ENCODE measurements at regions not wholly inside any gene's neighbourhood (a gene's known extent, or its start where the extent isn't known, plus 50 kb on each side); places are given as distances from the start of the nearest gene placed in this dataset.

GRCh38 chr3:115272036-115272824 lies 125.1 kb upstream of the ZBTB20 start:
- Mint-ChIP-seq H3K36me3 (ENCODE audit: low read depth) (no peaks in the 10 kb centered on the region), H3K4me3 (ENCODE audit: unreplicated experiment) (no peak overlapping the region), H3K4me1 (ENCODE audit: low read depth) (peaks cover 4% of the 10 kb centered on the region), H3K9me3 (ENCODE audit: low read depth) (no peaks in the 10 kb centered on the region), H3K27me3 (ENCODE audit: low read depth) (no peaks in the 10 kb centered on the region), H3K27ac (ENCODE audit: unreplicated experiment) (no peak overlapping the region)
- no peak for TF ChIP-seq CTCF (IDR thresholded peaks at IDR 0.05)
- DNase-seq (ENCODE audit: low spot score), result no peak

- peaks cover 2% of the 10 kb centered on the region for H3K36me3 Mint-ChIP-seq (ENCODE audit: low read depth)
- H3K27ac Mint-ChIP-seq (ENCODE audit: unreplicated experiment), result no peak overlapping the region
- H3K4me3 Mint-ChIP-seq (ENCODE audit: unreplicated experiment), result no peak overlapping the region
- peaks cover 13% of the 10 kb centered on the region for H3K4me1 Mint-ChIP-seq (ENCODE audit: low read depth)
- no peak for TF ChIP-seq CTCF (IDR thresholded peaks at IDR 0.05)
- no peak for DNase-seq (ENCODE audit: low spot score)
- no peaks in the 10 kb centered on the region for H3K9me3 Mint-ChIP-seq (ENCODE audit: low read depth)
- H3K27me3 Mint-ChIP-seq (ENCODE audit: low read depth), result no peaks in the 10 kb centered on the region
These were observed 128.8 kb upstream of the ZBTB20 start for GRCh38 chr3:115275896-115276295.

GRCh38 chr3:115279939-115280338 lies 132.9 kb upstream of the ZBTB20 start:
- Mint-ChIP-seq H3K27ac (ENCODE audit: unreplicated experiment) (no peak overlapping the region), H3K27me3 (ENCODE audit: low read depth) (no peaks in the 10 kb centered on the region), H3K9me3 (ENCODE audit: low read depth) (no peaks in the 10 kb centered on the region), H3K36me3 (ENCODE audit: low read depth) (peaks cover 2% of the 10 kb centered on the region), H3K4me1 (ENCODE audit: low read depth) (peaks cover 26% of the 10 kb centered on the region), H3K4me3 (ENCODE audit: unreplicated experiment) (no peak overlapping the region)
- no peak for DNase-seq (ENCODE audit: low spot score)
- TF ChIP-seq CTCF (IDR thresholded peaks at IDR 0.05), result no peak

- Mint-ChIP-seq H3K4me3 (ENCODE audit: unreplicated experiment) (no peak overlapping the region), H3K27me3 (ENCODE audit: low read depth) (no peaks in the 10 kb centered on the region), H3K36me3 (ENCODE audit: low read depth) (peaks cover 2% of the 10 kb centered on the region), H3K27ac (ENCODE audit: unreplicated experiment) (no peak overlapping the region), H3K4me1 (ENCODE audit: low read depth) (peaks cover 26% of the 10 kb centered on the region), H3K9me3 (ENCODE audit: low read depth) (no peaks in the 10 kb centered on the region)
- DNase-seq (ENCODE audit: low spot score), result no peak
- no peak for TF ChIP-seq CTCF (IDR thresholded peaks at IDR 0.05)
These were observed 133.4 kb upstream of the ZBTB20 start for GRCh38 chr3:115280506-115280905.

- Mint-ChIP-seq H3K4me3 (ENCODE audit: unreplicated experiment) (no peak overlapping the region), H3K27me3 (ENCODE audit: low read depth) (no peaks in the 10 kb centered on the region), H3K9me3 (ENCODE audit: low read depth) (no peaks in the 10 kb centered on the region), H3K4me1 (ENCODE audit: low read depth) (peaks cover 26% of the 10 kb centered on the region), H3K27ac (ENCODE audit: unreplicated experiment) (no peak overlapping the region), H3K36me3 (ENCODE audit: low read depth) (peaks cover 2% of the 10 kb centered on the region)
- TF ChIP-seq CTCF (IDR thresholded peaks at IDR 0.05), result no peak
- DNase-seq (ENCODE audit: low spot score), result no peak
These were observed 134.9 kb upstream of the ZBTB20 start for GRCh38 chr3:115281697-115282675.
